Esophagus squamous epithelium (tissue), 4 donors: ENCODE measurements at regions not wholly inside any gene's neighbourhood (a gene's known extent, or its start where the extent isn't known, plus 50 kb on each side); places are given as distances from the start of the nearest gene placed in this dataset.
"Not testable (repeated sequence)": the region's sequence is repeated elsewhere in the genome, so short reads cannot be mapped to it uniquely, and the experiment has no call there.

Experiments
- POLR2A ChIP-seq, 4 donors: fragments of 450-650 bp; IDR thresholded peaks; one replicate each; pipeline ENCODE4 v1.6.1; 2017; ENCODE audit warnings: antibody characterized with exemption in 4 of 4, mild to moderate bottlenecking in 4 of 4, moderate library complexity in 3 of 4
- TF ChIP-seq, protein P1 (sequence below), 6 experiments: fragments of 450-650 bp in 4 of 6; fragments of 200-600 bp in 2 of 6; sonication (generic) in 2 of 6; IDR thresholded peaks; one replicate each; pipeline ENCODE4 v1.5.1; 2016 to 2019; ENCODE audit warnings: antibody characterized with exemption in 6 of 6, mild to moderate bottlenecking in 4 of 6, moderate library complexity in 4 of 6

DNA sequence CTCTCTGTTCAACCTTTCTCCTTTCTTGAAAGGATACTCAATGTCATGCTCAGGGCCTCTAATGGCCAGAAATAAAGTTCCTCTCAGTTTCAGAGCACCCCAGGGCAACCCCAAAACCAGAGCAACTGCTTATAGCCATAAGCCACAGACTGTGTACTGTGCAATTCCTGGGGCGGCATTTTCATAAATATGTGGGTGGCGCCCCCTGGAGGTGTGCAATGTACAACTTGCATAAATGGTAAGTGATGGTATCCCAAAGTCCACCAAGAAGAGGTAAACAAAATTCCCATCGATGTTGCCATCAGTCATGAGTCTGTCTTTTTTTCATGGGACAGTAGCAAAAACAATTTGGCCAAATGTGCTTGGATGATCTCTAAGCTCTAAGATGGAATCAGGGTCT lies 108.4 kb upstream of the ROPN1B start:
- TF ChIP-seq POLR2A (IDR thresholded peaks at IDR 0.05), result not testable (repeated sequence)
- TF ChIP-seq, protein P1, sequence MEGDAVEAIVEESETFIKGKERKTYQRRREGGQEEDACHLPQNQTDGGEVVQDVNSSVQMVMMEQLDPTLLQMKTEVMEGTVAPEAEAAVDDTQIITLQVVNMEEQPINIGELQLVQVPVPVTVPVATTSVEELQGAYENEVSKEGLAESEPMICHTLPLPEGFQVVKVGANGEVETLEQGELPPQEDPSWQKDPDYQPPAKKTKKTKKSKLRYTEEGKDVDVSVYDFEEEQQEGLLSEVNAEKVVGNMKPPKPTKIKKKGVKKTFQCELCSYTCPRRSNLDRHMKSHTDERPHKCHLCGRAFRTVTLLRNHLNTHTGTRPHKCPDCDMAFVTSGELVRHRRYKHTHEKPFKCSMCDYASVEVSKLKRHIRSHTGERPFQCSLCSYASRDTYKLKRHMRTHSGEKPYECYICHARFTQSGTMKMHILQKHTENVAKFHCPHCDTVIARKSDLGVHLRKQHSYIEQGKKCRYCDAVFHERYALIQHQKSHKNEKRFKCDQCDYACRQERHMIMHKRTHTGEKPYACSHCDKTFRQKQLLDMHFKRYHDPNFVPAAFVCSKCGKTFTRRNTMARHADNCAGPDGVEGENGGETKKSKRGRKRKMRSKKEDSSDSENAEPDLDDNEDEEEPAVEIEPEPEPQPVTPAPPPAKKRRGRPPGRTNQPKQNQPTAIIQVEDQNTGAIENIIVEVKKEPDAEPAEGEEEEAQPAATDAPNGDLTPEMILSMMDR (IDR thresholded peaks at IDR 0.05), result not testable (repeated sequence)
